ENCODE measurements at regions not wholly inside any gene's neighbourhood (a gene's known extent, or its start where the extent isn't known, plus 50 kb on each side); places are given as distances from the start of the nearest gene placed in this dataset.

DNA sequence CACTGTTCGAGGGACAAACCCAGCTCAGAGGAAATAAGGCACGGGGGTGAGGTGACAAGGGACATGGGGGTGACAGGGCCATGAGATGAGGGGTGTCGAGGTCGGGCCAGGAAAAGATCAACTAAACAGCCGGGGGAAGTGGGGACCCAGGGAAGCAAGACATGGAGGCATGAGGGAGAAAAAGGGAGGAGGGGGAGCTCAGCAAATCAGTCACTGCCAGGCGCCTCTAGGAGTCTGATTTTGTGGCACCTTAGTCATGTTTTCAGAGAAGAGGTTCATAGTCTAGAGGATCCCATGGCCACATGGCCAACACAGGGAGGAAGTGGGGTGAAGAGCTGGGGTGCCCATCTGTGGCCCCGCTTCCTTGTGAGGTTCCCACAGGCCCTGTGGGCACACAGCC, 814.5 kb downstream of the KCNJ18 start:
- POLR2A ChIA-PET: no interaction called here

GRCh38 chr17:22507823-22508222, 815.5 kb downstream of the KCNJ18 start:
- no peaks in the 10 kb centered on the region for H3K27me3 Mint-ChIP-seq (ENCODE audit: low read depth)
- H3K36me3 Mint-ChIP-seq (ENCODE audit: low read depth): peaks cover 2% of the 10 kb centered on the region
- no peak for DNase-seq
- no peaks in the 10 kb centered on the region for H3K4me1 Mint-ChIP-seq (ENCODE audit: low read depth)
- ATAC-seq: no peak
- no peak overlapping the region for H3K27ac Mint-ChIP-seq
- peaks cover 8% of the 10 kb centered on the region for H3K9me3 Mint-ChIP-seq (ENCODE audit: insufficient read depth)
- no peak overlapping the region for H3K4me3 Mint-ChIP-seq
- POLR2A ChIA-PET: no interaction called here
- CTCF ChIA-PET: no interaction called here

More for the DNA sequence above, 814.5 kb downstream of the KCNJ18 start:
- H3K27me3 Mint-ChIP-seq (ENCODE audit: low read depth): no peaks in the 10 kb centered on the region
- DNase-seq (no peak), ATAC-seq (no peak)
- H3K4me3 Mint-ChIP-seq: no peak overlapping the region
- CTCF ChIA-PET: no interaction called here
- peaks cover 2% of the 10 kb centered on the region for H3K36me3 Mint-ChIP-seq (ENCODE audit: low read depth)
- no peaks in the 10 kb centered on the region for H3K4me1 Mint-ChIP-seq (ENCODE audit: low read depth)
- no peak overlapping the region for H3K27ac Mint-ChIP-seq
- H3K9me3 Mint-ChIP-seq (ENCODE audit: insufficient read depth): peaks cover 8% of the 10 kb centered on the region

DNA sequence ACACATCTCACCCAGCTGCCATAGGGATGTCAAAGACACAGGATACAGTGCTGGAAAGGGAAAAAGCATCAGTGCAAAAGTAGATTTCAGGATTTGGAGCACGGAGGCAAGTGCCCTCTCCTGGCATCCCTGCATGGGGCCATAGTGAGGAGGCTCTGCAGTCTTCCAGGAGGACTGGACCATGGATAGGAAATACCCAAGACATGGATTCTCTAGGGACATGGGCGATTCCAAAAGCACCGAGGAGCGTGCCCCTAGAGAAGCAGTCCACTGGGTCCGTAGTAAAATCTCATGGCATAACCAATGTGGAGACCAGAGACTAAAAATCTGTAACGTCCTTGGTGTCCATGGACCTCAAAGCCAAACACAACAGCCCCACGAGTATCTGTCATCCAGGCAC, 818.2 kb downstream of the KCNJ18 start:
- no peak overlapping the region for H3K27ac Mint-ChIP-seq

GRCh38 chr17:22511431-22511830, 819.1 kb downstream of the KCNJ18 start:
- ATAC-seq (no peak), DNase-seq (no peak)
- ChIA-PET CTCF (no interaction called here), POLR2A (no interaction called here)
- Mint-ChIP-seq H3K27ac (no peak overlapping the region), H3K36me3 (ENCODE audit: low read depth) (no peaks in the 10 kb centered on the region), H3K4me1 (ENCODE audit: low read depth) (no peaks in the 10 kb centered on the region), H3K27me3 (ENCODE audit: low read depth) (no peaks in the 10 kb centered on the region), H3K4me3 (no peak overlapping the region), H3K9me3 (ENCODE audit: insufficient read depth) (peaks cover 10% of the 10 kb centered on the region)

More for the DNA sequence above, 818.2 kb downstream of the KCNJ18 start:
- Mint-ChIP-seq H3K4me3 (no peak overlapping the region), H3K4me1 (ENCODE audit: low read depth) (no peaks in the 10 kb centered on the region), H3K9me3 (ENCODE audit: insufficient read depth) (peaks cover 7% of the 10 kb centered on the region), H3K27me3 (ENCODE audit: low read depth) (no peaks in the 10 kb centered on the region), H3K36me3 (ENCODE audit: low read depth) (peaks cover 2% of the 10 kb centered on the region)
- ChIA-PET CTCF (no interaction called here), POLR2A (no interaction called here)
- DNase-seq (no peak), ATAC-seq (no peak)

DNA sequence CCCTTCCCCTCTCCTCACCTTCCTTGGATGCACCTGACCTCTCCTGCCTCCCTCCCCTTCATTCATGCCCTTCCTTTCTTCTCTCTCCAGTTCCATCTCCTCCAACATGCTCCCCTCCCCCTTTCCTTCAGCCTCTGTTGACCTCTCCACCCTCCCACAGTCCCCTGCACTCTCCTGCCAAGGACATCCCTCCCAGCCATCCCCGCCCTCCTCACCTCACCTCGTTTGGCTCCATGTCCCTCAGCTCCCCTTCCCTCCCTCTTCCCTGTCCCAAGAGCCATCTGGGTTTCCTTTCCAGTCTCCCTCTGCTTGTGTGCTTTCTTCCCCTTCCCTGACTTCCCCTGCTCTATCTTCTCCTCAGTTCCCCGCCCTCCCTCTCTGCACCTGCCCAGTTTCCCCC, 819.7 kb downstream of the KCNJ18 start:
- DNase-seq: no peak
- Mint-ChIP-seq H3K4me1 (ENCODE audit: low read depth) (no peaks in the 10 kb centered on the region), H3K9me3 (ENCODE audit: insufficient read depth) (peaks cover 10% of the 10 kb centered on the region), H3K27me3 (ENCODE audit: low read depth) (no peaks in the 10 kb centered on the region), H3K36me3 (ENCODE audit: low read depth) (no peaks in the 10 kb centered on the region), H3K4me3 (no peak overlapping the region), H3K27ac (no peak overlapping the region)
- POLR2A ChIA-PET: no interaction called here
- no peak for ATAC-seq
- CTCF ChIA-PET: no interaction called here

DNA sequence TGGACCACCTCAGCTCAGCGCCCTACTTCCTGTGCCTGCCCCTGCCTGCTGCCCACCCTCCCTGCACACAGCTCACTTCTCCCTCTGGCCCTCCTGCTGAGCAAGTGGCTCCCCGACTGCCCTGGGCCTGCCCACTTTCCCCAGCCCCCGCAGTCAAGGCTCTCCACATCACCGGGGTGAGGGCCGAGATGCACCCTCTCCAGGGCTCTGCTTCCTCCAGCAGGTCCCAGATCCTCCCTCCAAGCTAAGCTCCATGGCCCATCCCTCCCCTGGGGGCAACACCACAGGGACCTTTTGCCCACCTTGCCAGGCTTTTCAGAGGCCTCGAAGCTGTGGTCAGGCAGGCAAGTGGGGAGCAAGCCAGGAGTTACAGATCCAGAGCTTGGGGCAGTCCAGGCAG, 820.2 kb downstream of the KCNJ18 start:
- DNase-seq (no peak), ATAC-seq (no peak)
- POLR2A ChIA-PET: no interaction called here
- H3K27me3 Mint-ChIP-seq (ENCODE audit: low read depth): no peaks in the 10 kb centered on the region
- no peak overlapping the region for H3K27ac Mint-ChIP-seq
- H3K36me3 Mint-ChIP-seq (ENCODE audit: low read depth): no peaks in the 10 kb centered on the region
- peaks cover 10% of the 10 kb centered on the region for H3K9me3 Mint-ChIP-seq (ENCODE audit: insufficient read depth)
- H3K4me1 Mint-ChIP-seq (ENCODE audit: low read depth): no peaks in the 10 kb centered on the region
- CTCF ChIA-PET: no interaction called here
- H3K4me3 Mint-ChIP-seq: no peak overlapping the region

- CTCF ChIA-PET: no interaction called here
- no peaks in the 10 kb centered on the region for H3K36me3 Mint-ChIP-seq (ENCODE audit: low read depth)
- H3K27ac Mint-ChIP-seq: no peak overlapping the region
- H3K27me3 Mint-ChIP-seq (ENCODE audit: low read depth): no peaks in the 10 kb centered on the region
- H3K4me1 Mint-ChIP-seq (ENCODE audit: low read depth): no peaks in the 10 kb centered on the region
- ATAC-seq (no peak), DNase-seq (no peak)
- peaks cover 14% of the 10 kb centered on the region for H3K9me3 Mint-ChIP-seq (ENCODE audit: insufficient read depth)
- POLR2A ChIA-PET: no interaction called here
- H3K4me3 Mint-ChIP-seq: no peak overlapping the region
These were observed 820.7 kb downstream of the KCNJ18 start for GRCh38 chr17:22512997-22513538.

DNA sequence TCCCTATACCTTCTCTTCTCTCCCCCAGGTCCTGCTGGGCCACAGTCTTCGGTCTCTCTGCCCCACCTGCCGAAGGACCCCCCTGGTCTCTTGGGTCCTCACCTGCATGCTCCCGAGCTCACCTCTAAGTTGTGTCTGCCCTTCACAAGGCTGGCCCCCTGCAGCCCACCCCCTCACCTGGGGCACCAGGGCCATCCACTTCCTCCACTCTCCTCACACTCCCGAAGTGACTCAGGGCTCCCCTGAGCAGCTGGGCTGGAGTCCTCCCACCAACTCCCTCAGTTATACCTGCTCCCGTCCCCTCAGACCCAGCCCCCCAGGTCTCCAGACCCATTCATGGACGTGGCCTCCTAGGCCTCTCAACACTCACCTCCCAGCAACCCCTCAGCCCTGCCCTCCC, 822.0 kb downstream of the KCNJ18 start:
- H3K27ac Mint-ChIP-seq: no peak overlapping the region
- H3K4me1 Mint-ChIP-seq (ENCODE audit: low read depth): no peaks in the 10 kb centered on the region
- H3K36me3 Mint-ChIP-seq (ENCODE audit: low read depth): no peaks in the 10 kb centered on the region
- CTCF ChIA-PET: no interaction called here
- no peak for DNase-seq
- H3K4me3 Mint-ChIP-seq: no peak overlapping the region
- ATAC-seq: no peak
- peaks cover 13% of the 10 kb centered on the region for H3K9me3 Mint-ChIP-seq (ENCODE audit: insufficient read depth)
- no peaks in the 10 kb centered on the region for H3K27me3 Mint-ChIP-seq (ENCODE audit: low read depth)
- POLR2A ChIA-PET: no interaction called here

DNA sequence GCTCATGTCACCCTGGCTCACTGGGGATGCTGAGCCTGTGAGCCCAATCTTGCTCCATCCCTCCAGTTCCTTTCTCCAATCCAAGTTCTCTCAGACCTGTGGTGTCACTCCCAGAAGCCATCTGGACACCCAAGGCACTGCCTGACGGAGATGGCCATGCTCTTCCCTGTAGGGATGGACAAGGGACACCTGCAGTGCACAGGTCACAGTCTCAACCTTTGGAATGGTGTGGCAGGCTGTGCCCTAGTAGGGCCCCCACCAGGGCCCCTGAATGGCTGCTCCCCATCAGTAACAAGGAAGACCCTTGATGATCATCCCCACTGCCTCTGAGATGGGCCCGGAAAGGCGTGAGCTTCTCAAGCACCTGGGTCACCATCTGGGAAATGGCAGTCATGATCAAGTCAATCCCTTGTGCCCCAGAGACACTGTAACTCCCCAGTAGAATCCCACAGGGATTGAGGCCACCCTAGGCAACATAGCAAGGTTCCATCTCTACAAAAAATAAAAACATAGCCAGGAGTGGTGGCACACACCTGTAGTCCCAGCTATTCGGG, 822.5 kb downstream of the KCNJ18 start:
- POLR2A ChIA-PET: no interaction called here
- Mint-ChIP-seq H3K9me3 (ENCODE audit: insufficient read depth) (peaks cover 12% of the 10 kb centered on the region), H3K27ac (no peak overlapping the region), H3K4me3 (no peak overlapping the region), H3K36me3 (ENCODE audit: low read depth) (no peaks in the 10 kb centered on the region), H3K27me3 (ENCODE audit: low read depth) (no peaks in the 10 kb centered on the region), H3K4me1 (ENCODE audit: low read depth) (no peaks in the 10 kb centered on the region)
- CTCF ChIA-PET: no interaction called here
- DNase-seq (no peak), ATAC-seq (no peak)

- POLR2A ChIA-PET: no interaction called here
- Mint-ChIP-seq H3K4me1 (ENCODE audit: low read depth) (no peaks in the 10 kb centered on the region), H3K4me3 (no peak overlapping the region), H3K36me3 (ENCODE audit: low read depth) (no peaks in the 10 kb centered on the region), H3K27ac (no peak overlapping the region), H3K27me3 (ENCODE audit: low read depth) (no peaks in the 10 kb centered on the region), H3K9me3 (ENCODE audit: insufficient read depth) (peaks cover 12% of the 10 kb centered on the region)
- no peak for ATAC-seq
- CTCF ChIA-PET: no interaction called here
- no peak for DNase-seq
These were observed 823.3 kb downstream of the KCNJ18 start for GRCh38 chr17:22515599-22515998.

DNA sequence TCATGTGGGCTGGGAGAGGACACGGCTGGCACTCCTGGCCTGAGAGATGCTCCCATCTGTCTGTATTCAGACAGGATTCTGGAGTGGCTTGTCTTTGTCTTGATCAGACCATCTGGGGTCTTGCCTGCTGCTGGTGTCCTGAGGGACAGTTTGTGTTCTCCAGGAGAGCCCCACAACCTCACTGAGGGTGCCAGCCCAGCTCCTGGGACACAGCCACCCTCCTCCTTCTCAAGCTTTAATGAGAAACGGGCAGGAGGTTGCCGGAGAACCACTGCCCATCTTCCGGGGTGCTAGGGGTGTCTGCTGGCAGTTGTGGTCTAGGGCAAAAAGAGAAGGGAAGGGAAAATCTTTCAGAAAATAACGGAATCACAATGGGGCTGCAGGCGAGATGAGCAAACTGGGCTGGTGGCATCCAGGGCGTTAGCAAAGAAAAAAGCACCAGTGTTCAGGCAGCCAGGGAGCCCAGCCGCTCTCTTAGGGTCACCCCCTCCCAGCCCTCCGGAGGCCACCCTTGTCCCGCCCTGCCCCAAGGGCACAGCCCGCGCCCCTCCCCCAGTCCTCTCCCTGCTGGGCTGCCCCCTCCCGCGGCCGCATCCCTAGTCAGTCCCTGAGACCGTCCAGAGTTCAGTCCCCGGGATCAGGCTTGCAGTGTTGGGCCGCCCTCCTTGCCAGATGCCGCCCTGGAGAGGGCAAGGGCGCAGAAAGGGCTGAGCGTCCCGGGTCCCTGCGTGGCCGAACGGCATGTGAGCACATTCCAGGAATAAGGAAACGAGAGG, 824.7 kb downstream of the KCNJ18 start:
- Mint-ChIP-seq H3K9me3 (ENCODE audit: insufficient read depth) (peaks cover 12% of the 10 kb centered on the region), H3K4me3 (no peak overlapping the region), H3K27me3 (ENCODE audit: low read depth) (no peaks in the 10 kb centered on the region), H3K27ac (no peak overlapping the region), H3K36me3 (ENCODE audit: low read depth) (no peaks in the 10 kb centered on the region), H3K4me1 (ENCODE audit: low read depth) (no peaks in the 10 kb centered on the region)
- ChIA-PET CTCF (no interaction called here), POLR2A (no interaction called here)
- DNase-seq: no peak
- ATAC-seq: no peak

- Mint-ChIP-seq H3K27me3 (ENCODE audit: low read depth) (no peaks in the 10 kb centered on the region), H3K4me3 (no peak overlapping the region), H3K27ac (no peak overlapping the region), H3K9me3 (ENCODE audit: insufficient read depth) (peaks cover 12% of the 10 kb centered on the region), H3K36me3 (ENCODE audit: low read depth) (no peaks in the 10 kb centered on the region), H3K4me1 (ENCODE audit: low read depth) (no peaks in the 10 kb centered on the region)
- ChIA-PET CTCF (no interaction called here), POLR2A (no interaction called here)
- ATAC-seq (no peak), DNase-seq (no peak)
These were observed 825.4 kb downstream of the KCNJ18 start for GRCh38 chr17:22517716-22518115.

DNA sequence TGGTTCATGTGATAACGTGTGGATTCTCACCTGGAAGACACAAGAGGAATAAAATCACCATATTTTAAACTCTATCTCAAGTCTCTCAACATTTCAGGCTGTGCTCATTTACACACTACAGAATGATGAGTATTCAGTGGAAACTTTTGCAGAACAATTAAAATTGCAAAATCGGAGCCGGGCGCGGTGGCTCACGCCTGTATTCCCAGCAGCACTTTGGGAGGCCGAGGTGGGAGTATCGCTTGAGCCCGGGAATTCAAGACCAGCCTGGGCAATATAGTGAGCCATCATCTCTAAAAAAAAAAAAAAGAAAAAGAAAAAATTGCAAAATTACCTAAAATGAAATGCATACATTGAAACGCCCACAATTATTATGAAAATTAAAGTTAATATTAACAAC, 825.9 kb downstream of the KCNJ18 start:
- Mint-ChIP-seq H3K9me3 (ENCODE audit: insufficient read depth) (peaks cover 12% of the 10 kb centered on the region), H3K27me3 (ENCODE audit: low read depth) (no peaks in the 10 kb centered on the region), H3K4me3 (no peak overlapping the region), H3K36me3 (ENCODE audit: low read depth) (no peaks in the 10 kb centered on the region), H3K4me1 (ENCODE audit: low read depth) (no peaks in the 10 kb centered on the region), H3K27ac (no peak overlapping the region)
- DNase-seq: no peak
- POLR2A ChIA-PET: no interaction called here
- ATAC-seq: no peak
- CTCF ChIA-PET: no interaction called here

Data from activated CD8-positive, alpha-beta T cell treated with anti-CD3 and anti-CD28 coated beads, Interleukin-2, amount 10 ng/mL, durations not matched to agents 7 days and 5 days (primary cell).